ENCODE measurements at regions not wholly inside any gene's neighbourhood (a gene's known extent, or its start where the extent isn't known, plus 50 kb on each side); places are given as distances from the start of the nearest gene placed in this dataset.
"Not testable (repeated sequence)": the region's sequence is repeated elsewhere in the genome, so short reads cannot be mapped to it uniquely, and the experiment has no call there.

GRCh38 chr2:190005513-190005912 is 57.0 kb downstream of the MSTN start:
- no peak for DNase-seq (ENCODE audit: low spot score)
- TF ChIP-seq CTCF (IDR thresholded peaks at IDR 0.05; ENCODE audit: extremely low read depth, missing control alignments), result no peak

GRCh38 chr2:189999661-190000060 is 62.9 kb downstream of the MSTN start:
- TF ChIP-seq CTCF (IDR thresholded peaks at IDR 0.05; ENCODE audit: extremely low read depth, missing control alignments), result no peak
- no peak for DNase-seq (ENCODE audit: low spot score)

GRCh38 chr2:189998665-189999064 is 63.9 kb downstream of the MSTN start:
- DNase-seq (ENCODE audit: low spot score), result not testable (repeated sequence)

- DNase-seq (ENCODE audit: low spot score), result no peak
- TF ChIP-seq CTCF (IDR thresholded peaks at IDR 0.05; ENCODE audit: extremely low read depth, missing control alignments), result no peak
These were observed 65.5 kb downstream of the MSTN start for GRCh38 chr2:189997016-189997415.

GRCh38 chr2:189995679-189996078 is 66.8 kb downstream of the MSTN start:
- DNase-seq (ENCODE audit: low spot score), result no peak
- TF ChIP-seq CTCF (IDR thresholded peaks at IDR 0.05; ENCODE audit: extremely low read depth, missing control alignments), result no peak

- no peak for DNase-seq (ENCODE audit: low spot score)
- peak; percentile 4 for TF ChIP-seq CTCF (IDR thresholded peaks at IDR 0.05; ENCODE audit: extremely low read depth, missing control alignments)
These were observed 79.6 kb downstream of the MSTN start for GRCh38 chr2:189982780-189983394.

- no peak for TF ChIP-seq CTCF (IDR thresholded peaks at IDR 0.05; ENCODE audit: extremely low read depth, missing control alignments)
- DNase-seq (ENCODE audit: low spot score), result no peak
These were observed 80.4 kb downstream of the MSTN start for GRCh38 chr2:189982087-189982486.

GRCh38 chr2:189976488-189976887 is 86.0 kb downstream of the MSTN start:
- not testable (repeated sequence) for DNase-seq (ENCODE audit: low spot score)
